ENCODE measurements at regions not wholly inside any gene's neighbourhood (a gene's known extent, or its start where the extent isn't known, plus 50 kb on each side); places are given as distances from the start of the nearest gene placed in this dataset.

DNA sequence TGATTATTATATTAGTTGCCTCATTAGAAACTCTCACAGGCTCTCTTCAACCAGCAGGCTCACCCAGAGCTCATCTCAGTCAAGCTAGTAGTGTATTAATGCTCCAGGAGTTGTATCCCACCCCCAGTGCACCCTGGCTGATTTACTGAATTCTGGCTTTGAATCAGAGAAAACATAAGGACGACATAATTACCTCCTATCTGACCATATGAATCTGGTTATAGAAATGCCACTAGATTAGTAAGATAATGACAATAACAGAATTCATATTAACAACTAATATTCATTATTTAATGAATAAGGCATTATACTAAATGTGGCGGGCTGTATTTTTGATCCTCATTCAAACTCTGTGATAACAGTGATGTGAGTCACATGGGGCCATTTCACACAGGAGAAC lies 1066.7 kb downstream of the TTLL7 start:
- Mint-ChIP-seq H3K27ac (ENCODE audit: unreplicated experiment) (no peak overlapping the region), H3K27me3 (ENCODE audit: unreplicated experiment) (no peaks in the 10 kb centered on the region), H3K4me1 (ENCODE audit: unreplicated experiment) (peaks cover 17% of the 10 kb centered on the region), H3K9me3 (ENCODE audit: unreplicated experiment) (peaks cover 10% of the 10 kb centered on the region), H3K36me3 (ENCODE audit: unreplicated experiment) (no peaks in the 10 kb centered on the region), H3K4me3 (ENCODE audit: unreplicated experiment) (no peak overlapping the region)
- no peak for DNase-seq (ENCODE audit: extremely low spot score, unreplicated experiment)
- TF ChIP-seq, protein P1, sequence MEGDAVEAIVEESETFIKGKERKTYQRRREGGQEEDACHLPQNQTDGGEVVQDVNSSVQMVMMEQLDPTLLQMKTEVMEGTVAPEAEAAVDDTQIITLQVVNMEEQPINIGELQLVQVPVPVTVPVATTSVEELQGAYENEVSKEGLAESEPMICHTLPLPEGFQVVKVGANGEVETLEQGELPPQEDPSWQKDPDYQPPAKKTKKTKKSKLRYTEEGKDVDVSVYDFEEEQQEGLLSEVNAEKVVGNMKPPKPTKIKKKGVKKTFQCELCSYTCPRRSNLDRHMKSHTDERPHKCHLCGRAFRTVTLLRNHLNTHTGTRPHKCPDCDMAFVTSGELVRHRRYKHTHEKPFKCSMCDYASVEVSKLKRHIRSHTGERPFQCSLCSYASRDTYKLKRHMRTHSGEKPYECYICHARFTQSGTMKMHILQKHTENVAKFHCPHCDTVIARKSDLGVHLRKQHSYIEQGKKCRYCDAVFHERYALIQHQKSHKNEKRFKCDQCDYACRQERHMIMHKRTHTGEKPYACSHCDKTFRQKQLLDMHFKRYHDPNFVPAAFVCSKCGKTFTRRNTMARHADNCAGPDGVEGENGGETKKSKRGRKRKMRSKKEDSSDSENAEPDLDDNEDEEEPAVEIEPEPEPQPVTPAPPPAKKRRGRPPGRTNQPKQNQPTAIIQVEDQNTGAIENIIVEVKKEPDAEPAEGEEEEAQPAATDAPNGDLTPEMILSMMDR (IDR thresholded peaks at IDR 0.05): no peak

DNA sequence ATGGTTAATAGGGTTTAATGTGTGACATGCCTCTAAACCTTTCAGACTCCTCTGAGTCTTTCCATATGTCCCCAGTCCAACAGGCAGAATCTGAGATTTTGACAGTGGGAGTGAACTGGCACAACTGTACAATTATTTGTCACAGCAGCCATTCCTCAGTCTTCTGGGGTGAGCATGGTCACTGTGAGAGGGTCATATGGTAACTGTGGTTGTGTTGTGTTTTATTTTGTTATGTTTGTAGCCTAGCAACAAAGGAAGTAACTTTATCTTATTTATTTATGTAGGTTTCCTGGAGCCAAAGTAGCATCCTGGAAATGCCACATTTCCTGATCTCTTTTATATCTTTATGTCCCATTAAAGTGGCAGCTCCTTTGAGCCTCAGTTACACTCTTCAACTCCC lies 1067.9 kb downstream of the TTLL7 start:
- no peaks in the 10 kb centered on the region for H3K27me3 Mint-ChIP-seq (ENCODE audit: unreplicated experiment)
- H3K4me3 Mint-ChIP-seq (ENCODE audit: unreplicated experiment): no peak overlapping the region
- peaks cover 17% of the 10 kb centered on the region for H3K4me1 Mint-ChIP-seq (ENCODE audit: unreplicated experiment)
- no peak for DNase-seq (ENCODE audit: extremely low spot score, unreplicated experiment)
- peaks cover 2% of the 10 kb centered on the region for H3K9me3 Mint-ChIP-seq (ENCODE audit: unreplicated experiment)
- TF ChIP-seq, protein P1 (IDR thresholded peaks at IDR 0.05): no peak
- no peak overlapping the region for H3K27ac Mint-ChIP-seq (ENCODE audit: unreplicated experiment)
- no peaks in the 10 kb centered on the region for H3K36me3 Mint-ChIP-seq (ENCODE audit: unreplicated experiment)

DNA sequence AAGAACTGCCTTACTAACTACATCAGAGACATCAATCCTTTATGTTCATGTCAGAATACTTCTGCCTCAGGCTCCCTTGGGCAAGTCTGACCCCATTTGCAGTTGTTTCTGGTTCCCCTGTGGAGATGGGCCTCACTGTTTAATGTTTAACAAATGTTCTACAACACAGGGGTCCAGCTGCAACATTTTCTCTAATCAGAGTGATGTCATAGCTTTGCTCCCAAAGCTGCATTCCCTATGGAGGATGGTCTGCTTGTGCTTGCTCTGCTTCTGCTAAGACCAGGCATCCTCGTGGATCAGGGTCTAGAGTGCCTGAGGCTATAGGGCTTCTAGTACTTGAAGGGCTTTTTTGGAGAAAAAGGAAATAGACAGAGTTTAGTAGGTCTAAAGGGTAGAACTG lies 1071.2 kb downstream of the TTLL7 start:
- H3K9me3 Mint-ChIP-seq (ENCODE audit: unreplicated experiment): no peaks in the 10 kb centered on the region
- DNase-seq (ENCODE audit: extremely low spot score, unreplicated experiment): no peak
- H3K27me3 Mint-ChIP-seq (ENCODE audit: unreplicated experiment): no peaks in the 10 kb centered on the region
- H3K36me3 Mint-ChIP-seq (ENCODE audit: unreplicated experiment): no peaks in the 10 kb centered on the region
- H3K4me1 Mint-ChIP-seq (ENCODE audit: unreplicated experiment): peaks cover 12% of the 10 kb centered on the region
- TF ChIP-seq, protein P1 (IDR thresholded peaks at IDR 0.05): no peak
- H3K4me3 Mint-ChIP-seq (ENCODE audit: unreplicated experiment): no peak overlapping the region
- no peak overlapping the region for H3K27ac Mint-ChIP-seq (ENCODE audit: unreplicated experiment)

DNA sequence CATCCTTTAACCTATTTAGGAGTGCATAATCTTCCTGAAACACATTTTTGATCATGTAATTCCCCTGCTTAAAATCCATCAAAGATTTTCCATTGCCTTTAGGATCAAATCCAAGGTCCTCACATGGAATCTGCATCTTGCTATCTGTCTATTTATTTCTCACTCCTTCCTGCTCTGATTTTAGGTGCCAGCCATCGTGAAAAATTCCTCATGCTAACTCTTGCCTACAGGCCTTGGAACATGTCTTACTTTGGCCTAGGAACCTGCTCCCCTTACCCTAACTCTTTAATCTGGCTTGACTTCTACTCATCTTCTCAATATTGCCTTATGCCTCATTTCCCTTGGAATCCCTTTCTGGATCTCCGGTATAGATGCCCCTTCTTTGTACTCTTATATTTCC lies 1074.3 kb downstream of the TTLL7 start:
- no peak overlapping the region for H3K4me3 Mint-ChIP-seq (ENCODE audit: unreplicated experiment)
- no peaks in the 10 kb centered on the region for H3K36me3 Mint-ChIP-seq (ENCODE audit: unreplicated experiment)
- peaks cover 12% of the 10 kb centered on the region for H3K4me1 Mint-ChIP-seq (ENCODE audit: unreplicated experiment)
- TF ChIP-seq, protein P1 (IDR thresholded peaks at IDR 0.05): no peak
- no peaks in the 10 kb centered on the region for H3K27me3 Mint-ChIP-seq (ENCODE audit: unreplicated experiment)
- H3K9me3 Mint-ChIP-seq (ENCODE audit: unreplicated experiment): no peaks in the 10 kb centered on the region
- no peak for DNase-seq (ENCODE audit: extremely low spot score, unreplicated experiment)
- H3K27ac Mint-ChIP-seq (ENCODE audit: unreplicated experiment): no peak overlapping the region

DNA sequence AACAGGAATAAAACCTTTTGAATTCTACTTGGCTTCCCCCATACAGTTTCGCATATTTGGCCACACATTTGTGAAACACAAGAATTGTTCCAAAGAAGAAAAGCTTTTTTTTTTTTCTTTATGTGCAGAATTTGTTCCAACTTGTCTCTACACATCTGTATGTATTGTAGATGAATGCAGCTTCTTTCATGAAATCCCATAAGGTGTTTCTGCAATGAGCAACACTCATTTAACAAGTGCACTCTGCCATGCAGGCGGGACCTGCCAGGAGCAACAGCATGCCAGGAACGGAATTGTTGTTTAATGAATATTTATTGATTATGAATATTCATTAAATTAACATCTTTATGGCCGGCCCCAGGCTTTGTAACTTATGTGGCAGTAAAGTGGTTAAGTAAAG lies 1075.0 kb downstream of the TTLL7 start:
- Mint-ChIP-seq H3K4me1 (ENCODE audit: unreplicated experiment) (peaks cover 14% of the 10 kb centered on the region), H3K9me3 (ENCODE audit: unreplicated experiment) (no peaks in the 10 kb centered on the region), H3K27me3 (ENCODE audit: unreplicated experiment) (no peaks in the 10 kb centered on the region), H3K27ac (ENCODE audit: unreplicated experiment) (no peak overlapping the region), H3K4me3 (ENCODE audit: unreplicated experiment) (no peak overlapping the region), H3K36me3 (ENCODE audit: unreplicated experiment) (no peaks in the 10 kb centered on the region)
- no peak for DNase-seq (ENCODE audit: extremely low spot score, unreplicated experiment)
- TF ChIP-seq, protein P1 (IDR thresholded peaks at IDR 0.05): no peak

Measured in osteocyte (in vitro differentiated cells).